ENCODE measurements at regions not wholly inside any gene's neighbourhood (a gene's known extent, or its start where the extent isn't known, plus 50 kb on each side); places are given as distances from the start of the nearest gene placed in this dataset.
"Not testable (repeated sequence)": the region's sequence is repeated elsewhere in the genome, so short reads cannot be mapped to it uniquely, and the experiment has no call there.

DNA sequence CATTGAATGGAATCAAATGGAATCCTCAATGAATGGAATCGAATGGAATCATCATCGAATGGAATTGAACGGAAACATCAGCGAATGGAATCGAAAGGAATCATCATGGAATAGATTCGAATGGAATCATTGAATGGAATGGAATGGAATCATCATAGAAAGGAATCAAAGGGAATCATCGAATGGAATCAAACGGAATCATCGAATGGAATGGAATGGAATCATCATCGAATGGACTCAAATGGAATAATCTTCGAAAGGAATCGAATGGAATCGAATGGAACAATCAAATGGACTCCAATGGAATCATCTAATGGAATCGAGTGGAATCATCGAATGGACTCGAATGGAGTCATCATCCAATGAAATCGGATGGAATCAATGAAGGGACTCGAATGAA, 222.6 kb downstream of the SHCBP1 start:
- TF ChIP-seq, protein P1, sequence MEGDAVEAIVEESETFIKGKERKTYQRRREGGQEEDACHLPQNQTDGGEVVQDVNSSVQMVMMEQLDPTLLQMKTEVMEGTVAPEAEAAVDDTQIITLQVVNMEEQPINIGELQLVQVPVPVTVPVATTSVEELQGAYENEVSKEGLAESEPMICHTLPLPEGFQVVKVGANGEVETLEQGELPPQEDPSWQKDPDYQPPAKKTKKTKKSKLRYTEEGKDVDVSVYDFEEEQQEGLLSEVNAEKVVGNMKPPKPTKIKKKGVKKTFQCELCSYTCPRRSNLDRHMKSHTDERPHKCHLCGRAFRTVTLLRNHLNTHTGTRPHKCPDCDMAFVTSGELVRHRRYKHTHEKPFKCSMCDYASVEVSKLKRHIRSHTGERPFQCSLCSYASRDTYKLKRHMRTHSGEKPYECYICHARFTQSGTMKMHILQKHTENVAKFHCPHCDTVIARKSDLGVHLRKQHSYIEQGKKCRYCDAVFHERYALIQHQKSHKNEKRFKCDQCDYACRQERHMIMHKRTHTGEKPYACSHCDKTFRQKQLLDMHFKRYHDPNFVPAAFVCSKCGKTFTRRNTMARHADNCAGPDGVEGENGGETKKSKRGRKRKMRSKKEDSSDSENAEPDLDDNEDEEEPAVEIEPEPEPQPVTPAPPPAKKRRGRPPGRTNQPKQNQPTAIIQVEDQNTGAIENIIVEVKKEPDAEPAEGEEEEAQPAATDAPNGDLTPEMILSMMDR (IDR thresholded peaks at IDR 0.05) = not testable (repeated sequence)
- TF ChIP-seq MXD4 (CRISPR knock-in tag; IDR thresholded peaks at IDR 0.05; ENCODE audit: borderline replicate concordance); ZNF263 (CRISPR knock-in tag; IDR thresholded peaks at IDR 0.05; ENCODE audit: low read depth); ETV6 (CRISPR knock-in tag; IDR thresholded peaks at IDR 0.05); FOXK1 (CRISPR knock-in tag; IDR thresholded peaks at IDR 0.05); PRRX2 (CRISPR knock-in tag; IDR thresholded peaks at IDR 0.05); RORB (CRISPR knock-in tag; IDR thresholded peaks at IDR 0.05): not testable (repeated sequence)
- TF ChIP-seq, protein P2, sequence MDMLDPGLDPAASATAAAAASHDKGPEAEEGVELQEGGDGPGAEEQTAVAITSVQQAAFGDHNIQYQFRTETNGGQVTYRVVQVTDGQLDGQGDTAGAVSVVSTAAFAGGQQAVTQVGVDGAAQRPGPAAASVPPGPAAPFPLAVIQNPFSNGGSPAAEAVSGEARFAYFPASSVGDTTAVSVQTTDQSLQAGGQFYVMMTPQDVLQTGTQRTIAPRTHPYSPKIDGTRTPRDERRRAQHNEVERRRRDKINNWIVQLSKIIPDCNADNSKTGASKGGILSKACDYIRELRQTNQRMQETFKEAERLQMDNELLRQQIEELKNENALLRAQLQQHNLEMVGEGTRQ (CRISPR knock-in tag; IDR thresholded peaks at IDR 0.05) = not testable (repeated sequence)
- TF ChIP-seq, protein P3, sequence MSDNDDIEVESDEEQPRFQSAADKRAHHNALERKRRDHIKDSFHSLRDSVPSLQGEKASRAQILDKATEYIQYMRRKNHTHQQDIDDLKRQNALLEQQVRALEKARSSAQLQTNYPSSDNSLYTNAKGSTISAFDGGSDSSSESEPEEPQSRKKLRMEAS (CRISPR knock-in tag; IDR thresholded peaks at IDR 0.05) = not testable (repeated sequence)
- TF ChIP-seq, protein P4, sequence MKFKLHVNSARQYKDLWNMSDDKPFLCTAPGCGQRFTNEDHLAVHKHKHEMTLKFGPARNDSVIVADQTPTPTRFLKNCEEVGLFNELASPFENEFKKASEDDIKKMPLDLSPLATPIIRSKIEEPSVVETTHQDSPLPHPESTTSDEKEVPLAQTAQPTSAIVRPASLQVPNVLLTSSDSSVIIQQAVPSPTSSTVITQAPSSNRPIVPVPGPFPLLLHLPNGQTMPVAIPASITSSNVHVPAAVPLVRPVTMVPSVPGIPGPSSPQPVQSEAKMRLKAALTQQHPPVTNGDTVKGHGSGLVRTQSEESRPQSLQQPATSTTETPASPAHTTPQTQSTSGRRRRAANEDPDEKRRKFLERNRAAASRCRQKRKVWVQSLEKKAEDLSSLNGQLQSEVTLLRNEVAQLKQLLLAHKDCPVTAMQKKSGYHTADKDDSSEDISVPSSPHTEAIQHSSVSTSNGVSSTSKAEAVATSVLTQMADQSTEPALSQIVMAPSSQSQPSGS (CRISPR knock-in tag; IDR thresholded peaks at IDR 0.05; ENCODE audit: borderline replicate concordance, low read depth) = not testable (repeated sequence)
